GM23338 (cell line): ENCODE measurements at regions not wholly inside any gene's neighbourhood (a gene's known extent, or its start where the extent isn't known, plus 50 kb on each side); places are given as distances from the start of the nearest gene placed in this dataset.

Experiments used
- EZH2 ChIP-seq: fragments of 200-600 bp; sonication (generic); IDR thresholded peaks from one replicate; pipeline ENCODE4 v1.8.0; 2017; ENCODE audit warnings: antibody characterized with exemption, mild to moderate bottlenecking, low read depth; ENCODE audit not compliant: unreplicated experiment
- TF ChIP-seq, protein P1 (sequence below), 2 experiments: fragments of 200-600 bp in 1 of 2; sonication (generic) in 1 of 2; conservative IDR thresholded peaks; 2 replicates each; pipeline versions ENCODE4 v1.5.1 to v1.6.1; 2016 to 2017; ENCODE audit warnings: antibody characterized with exemption in 2 of 2, low read depth in 2 of 2, mild to moderate bottlenecking in 2 of 2, moderate library complexity in 1 of 2

DNA sequence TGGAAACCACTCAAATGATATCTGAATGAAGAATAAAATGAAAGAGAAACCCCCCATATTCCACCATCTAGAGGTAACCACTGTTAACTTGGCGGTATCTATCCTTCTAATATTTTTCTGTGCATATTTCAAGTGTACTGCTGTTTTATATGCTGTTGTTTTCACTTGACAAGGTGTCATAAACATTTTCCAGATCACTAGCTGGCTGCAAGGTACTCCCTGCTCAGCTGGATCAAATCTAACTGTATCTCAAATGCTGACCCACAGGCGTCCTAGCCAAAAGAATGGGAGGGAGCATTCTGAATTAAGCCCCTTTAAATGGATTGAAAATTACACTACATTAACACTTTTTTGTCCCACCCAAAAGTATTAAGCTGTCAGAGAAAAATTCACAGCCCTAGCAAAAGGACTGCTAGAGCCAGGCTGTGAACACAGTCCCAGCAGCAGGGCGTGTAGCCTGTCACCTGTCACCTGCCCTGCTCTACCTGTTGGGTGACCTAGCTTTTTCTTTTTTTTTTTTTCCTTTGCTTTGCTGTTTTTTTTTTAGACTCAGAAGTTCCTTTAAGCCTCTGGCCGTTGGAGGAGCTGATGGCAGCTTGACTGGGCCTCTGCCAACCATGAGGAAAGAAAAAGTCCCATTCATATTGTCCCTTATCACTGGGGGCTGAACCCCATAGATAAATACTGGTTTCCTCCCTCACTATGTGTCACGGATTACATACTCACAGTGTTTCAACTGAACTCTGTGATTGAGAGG lies 93.7 kb upstream of the TSC22D2 start:
- TF ChIP-seq, protein P1, sequence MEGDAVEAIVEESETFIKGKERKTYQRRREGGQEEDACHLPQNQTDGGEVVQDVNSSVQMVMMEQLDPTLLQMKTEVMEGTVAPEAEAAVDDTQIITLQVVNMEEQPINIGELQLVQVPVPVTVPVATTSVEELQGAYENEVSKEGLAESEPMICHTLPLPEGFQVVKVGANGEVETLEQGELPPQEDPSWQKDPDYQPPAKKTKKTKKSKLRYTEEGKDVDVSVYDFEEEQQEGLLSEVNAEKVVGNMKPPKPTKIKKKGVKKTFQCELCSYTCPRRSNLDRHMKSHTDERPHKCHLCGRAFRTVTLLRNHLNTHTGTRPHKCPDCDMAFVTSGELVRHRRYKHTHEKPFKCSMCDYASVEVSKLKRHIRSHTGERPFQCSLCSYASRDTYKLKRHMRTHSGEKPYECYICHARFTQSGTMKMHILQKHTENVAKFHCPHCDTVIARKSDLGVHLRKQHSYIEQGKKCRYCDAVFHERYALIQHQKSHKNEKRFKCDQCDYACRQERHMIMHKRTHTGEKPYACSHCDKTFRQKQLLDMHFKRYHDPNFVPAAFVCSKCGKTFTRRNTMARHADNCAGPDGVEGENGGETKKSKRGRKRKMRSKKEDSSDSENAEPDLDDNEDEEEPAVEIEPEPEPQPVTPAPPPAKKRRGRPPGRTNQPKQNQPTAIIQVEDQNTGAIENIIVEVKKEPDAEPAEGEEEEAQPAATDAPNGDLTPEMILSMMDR (conservative IDR thresholded peaks at IDR 0.05; ENCODE audit: low read depth in 2 of 2) = no peak
- no peak for TF ChIP-seq EZH2
